Muscle of back (tissue), 3 donors: ENCODE measurements at regions not wholly inside any gene's neighbourhood (a gene's known extent, or its start where the extent isn't known, plus 50 kb on each side); places are given as distances from the start of the nearest gene placed in this dataset.

ENCODE experiments used
- DNase-seq, 3 donors: peaks; one replicate each; pipeline versions ENCODE4 v3.0.0 to v3.0.0-alpha.2; 2013

DNA sequence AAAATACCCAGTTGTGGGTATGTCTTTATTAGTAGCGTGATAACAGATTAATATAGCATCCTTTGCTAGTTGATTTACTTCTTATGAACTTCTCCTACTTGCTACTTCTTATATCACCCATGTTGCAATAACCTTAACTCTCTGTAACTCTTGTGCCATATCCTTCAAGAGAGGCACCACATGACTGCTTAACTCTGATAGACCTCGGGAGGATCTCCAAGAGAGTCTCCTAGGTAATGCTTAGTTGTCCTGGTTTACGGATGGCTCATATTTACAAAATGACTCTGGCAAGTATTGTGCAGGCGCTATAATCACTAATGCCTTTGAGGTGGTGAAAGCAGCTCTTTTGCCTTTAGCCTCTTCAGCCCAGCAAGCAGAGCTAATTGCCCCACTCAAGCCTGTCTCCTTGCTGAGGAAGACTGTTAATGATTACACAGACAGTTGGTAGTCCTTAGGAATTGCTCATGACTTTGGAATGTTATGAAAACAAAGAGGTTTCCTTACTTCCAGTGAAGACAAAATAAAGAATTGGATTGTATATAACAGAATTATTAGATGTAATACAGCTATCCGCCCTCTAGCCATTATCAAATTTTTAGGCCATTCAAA lies 1305.8 kb downstream of the PCDH7 start:
- no peak for DNase-seq

DNA sequence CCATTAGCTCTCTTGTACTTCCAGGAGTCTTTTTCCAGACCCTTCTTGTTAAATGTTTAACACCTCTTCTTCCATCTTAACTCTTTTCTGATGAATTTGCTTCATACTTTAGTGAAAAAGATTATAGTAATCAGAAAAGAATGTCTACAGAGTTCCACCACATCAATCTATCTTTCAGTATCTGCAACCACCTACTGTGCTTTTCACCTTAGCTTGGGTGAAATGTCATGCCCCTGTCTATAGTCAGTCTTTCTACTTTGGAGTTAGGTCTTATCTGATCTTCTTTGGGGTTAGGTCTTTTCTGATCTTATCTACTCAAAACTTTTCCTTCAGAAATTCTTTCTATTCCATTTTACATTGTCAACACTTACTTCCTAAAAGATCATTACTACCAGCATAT lies 1310.2 kb downstream of the PCDH7 start:
- no peak for DNase-seq

DNA sequence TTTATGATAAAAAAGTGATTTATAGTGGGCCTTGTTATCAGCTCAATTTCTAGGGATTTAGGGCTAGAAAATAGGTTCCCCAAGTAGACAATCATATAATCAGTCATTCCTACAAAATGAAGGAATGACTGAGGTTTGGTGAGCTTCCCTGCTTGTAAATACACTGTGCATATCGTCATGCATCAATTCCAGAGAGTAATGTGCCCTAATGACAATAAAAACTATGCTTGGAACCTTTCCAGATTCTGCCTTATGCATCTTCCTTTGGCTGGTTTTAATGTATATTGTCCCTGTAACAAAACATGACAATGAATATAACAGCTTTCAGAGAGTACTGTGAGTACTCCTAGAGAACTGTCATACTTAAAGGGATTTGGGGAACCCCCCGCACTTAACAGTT lies 1310.9 kb downstream of the PCDH7 start:
- DNase-seq = no peak

DNA sequence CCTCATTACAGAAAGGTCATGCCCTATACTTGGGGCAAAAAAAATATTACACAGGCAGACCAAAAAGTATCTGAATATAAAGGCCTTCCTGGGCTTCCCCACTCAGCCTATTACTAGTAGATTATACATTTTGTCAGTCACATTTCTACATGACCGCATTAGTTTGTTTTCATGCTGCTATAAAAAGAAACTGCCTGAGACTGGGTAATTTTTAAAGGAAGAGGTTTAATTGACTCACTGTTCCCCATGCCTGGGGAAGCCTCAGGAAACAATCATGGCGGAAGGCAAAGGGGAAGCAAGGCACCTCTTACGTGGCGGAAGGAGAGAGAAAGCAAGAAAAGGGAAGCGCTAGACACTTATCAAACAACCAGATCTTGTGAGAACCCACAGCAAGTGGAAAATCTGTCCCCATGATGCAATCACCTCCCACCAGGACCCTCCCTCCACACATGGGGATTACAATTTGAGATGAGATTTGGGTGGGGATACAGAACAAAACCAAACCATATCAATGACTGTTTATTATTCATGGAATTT lies 1312.0 kb downstream of the PCDH7 start:
- DNase-seq = no peak

DNA sequence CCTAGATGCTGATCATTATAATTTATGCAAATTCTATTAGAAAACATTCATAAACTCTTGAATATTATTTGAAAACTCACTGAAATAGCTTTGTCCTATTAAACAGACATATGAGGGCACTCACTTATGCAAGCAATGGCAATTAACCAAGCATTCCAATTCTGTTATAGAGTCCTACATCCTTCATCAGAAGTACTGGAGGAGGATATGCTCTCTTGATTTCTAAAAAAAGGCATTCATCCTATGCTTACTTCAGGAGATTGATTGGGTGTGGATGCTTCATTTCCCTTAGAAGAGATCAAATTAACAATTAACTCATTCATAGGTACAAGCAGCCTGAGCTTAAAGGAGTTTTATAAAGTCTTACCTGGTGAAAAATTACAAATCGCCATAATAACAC lies 1317.2 kb downstream of the PCDH7 start:
- no peak for DNase-seq

DNA sequence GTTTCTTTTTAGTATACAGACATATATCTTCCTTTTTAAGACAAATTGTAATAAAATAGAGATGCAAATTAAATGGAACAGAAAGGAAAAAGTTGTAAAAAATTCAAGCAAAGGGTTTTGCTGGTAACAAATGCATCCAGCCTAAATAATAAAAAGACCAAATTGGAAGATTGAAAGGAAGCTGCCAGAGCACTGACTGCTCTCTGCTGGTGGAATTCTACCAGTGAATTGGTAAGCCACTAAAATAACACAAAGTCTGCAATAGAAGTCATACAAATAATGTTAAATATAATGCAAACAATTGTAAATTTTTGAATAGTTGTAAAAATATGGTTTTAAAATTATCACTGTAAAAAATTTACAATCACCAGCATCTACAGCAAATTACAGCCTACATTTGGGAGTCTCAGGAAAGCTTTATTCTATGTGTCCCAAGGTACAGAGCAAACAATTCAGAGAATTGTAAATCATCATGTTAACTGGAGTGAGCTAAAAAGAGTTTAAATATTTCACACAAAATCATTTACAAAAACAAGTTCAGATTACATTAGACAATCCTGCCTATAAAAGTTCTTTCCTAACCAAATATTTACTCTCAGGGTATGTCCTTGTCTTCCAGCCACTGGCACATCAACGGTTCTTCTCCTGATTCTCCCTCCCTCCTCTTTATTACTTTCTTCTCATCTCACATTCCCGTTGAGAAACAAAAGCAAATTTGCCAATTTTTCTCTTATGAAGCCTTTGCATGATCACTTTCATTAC lies 1322.5 kb downstream of the PCDH7 start:
- DNase-seq = peak in 1 of 3 donors; percentile 5

DNA sequence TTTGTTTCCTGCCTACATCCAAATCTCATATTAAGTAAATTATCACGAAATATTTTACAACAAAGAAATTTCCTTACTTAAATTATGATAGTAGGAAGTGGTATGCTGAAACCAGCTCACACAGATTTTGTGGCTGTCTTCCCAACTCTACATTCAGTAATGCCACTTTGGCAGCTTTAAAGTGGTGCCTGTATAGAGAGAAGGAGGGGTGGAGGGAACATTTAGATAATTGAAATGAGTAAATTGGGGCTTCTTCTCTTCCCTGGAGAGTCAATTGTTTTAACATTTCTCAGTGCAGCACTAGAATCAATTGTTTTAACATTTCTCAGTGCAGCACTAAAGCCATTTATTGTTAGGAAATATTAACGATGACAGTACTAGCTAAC lies 1323.1 kb downstream of the PCDH7 start:
- DNase-seq = no peak

DNA sequence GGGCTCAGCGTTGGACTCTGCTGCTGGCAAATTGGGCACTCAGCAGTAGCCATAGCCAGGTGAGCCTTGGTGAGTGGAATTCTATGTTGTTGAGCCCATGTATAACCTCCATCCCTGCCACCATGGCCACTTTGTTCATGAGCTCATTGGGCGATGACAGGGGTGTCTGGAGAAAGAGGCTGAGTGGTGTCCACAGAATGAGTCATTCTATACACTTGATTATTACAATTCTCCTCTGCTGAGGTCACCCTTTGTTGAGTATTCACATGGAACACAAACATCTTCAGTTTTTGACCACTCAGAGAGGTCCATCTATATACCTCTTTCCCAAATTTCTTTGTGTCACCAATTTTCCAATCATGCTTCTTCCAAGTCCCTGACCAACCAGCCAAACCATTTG lies 1341.7 kb downstream of the PCDH7 start:
- DNase-seq = no peak

DNA sequence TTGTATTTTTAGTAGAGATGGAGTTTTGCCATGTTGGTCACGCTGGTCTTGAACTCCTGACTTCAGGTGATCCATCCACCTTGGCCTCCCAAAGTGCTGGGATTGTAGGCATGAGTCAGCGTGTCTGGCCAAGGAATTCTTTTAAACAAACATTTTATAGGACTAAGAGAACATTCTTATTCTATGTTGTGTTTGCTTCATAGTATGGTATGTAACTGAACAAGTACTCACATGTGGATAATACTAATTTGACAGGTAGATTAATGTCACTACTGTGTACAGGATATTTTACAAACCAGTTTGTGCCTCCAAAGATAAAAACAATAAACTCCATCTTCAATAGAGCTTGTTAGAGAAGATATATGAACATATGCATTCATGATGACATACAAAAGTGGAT lies 1353.4 kb downstream of the PCDH7 start:
- no peak for DNase-seq

DNA sequence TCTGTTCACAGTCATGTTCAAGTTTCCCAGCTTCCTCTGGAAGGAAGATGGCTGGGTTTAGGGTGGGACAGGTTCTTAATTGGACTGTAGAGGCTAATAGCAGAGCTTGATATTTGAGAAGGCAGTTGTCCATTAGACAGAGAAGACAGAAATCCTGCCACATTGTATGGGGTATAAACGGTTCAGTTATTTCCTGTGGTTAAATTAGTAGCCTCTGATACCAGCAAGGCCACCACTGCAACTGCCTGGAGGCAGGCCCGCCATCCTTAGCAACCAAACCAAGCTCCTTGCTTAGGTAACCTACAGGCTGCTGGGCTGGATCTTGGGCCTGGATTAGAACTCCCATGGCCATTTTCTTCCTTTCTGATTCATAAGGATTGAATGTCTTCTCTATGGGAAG lies 1367.0 kb downstream of the PCDH7 start:
- DNase-seq = no peak

DNA sequence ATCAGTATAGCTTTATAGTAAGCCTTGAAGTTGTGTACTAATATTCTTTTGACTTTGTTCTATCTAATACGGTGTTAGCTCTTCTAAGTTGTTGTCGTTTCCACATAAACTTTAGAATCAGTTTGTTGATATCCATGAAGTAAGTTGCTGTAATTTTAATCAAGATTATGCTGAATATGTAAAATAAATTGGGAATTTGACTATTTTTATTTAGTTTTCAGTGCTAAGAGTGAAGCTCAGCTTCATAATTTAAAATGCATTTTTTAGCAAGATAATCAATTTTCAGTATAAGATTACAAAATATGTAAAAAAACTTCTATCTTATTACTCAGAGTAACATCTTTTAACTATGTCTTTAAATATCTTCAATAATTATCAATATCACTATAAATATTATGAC lies 1374.8 kb downstream of the PCDH7 start:
- DNase-seq = no peak

DNA sequence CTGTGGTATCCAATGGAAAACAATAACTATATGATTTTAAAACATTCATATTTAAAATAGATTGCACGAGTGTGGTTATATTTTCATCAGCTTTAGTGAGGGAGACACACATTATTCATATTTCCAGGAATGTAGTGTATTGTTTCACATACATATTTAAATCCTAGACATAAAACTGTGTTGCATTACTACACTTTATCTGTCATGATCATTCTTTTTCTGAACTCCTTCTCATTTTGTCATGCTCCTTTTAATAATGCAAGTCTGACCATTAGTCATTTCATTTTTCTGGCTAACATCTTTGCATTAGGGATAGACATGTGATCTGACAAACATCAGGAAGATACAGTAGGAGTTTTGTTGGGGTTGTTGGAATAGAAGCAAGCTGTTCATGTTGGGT lies 1382.7 kb downstream of the PCDH7 start:
- DNase-seq = peak in 1 of 3 donors; percentile 6

DNA sequence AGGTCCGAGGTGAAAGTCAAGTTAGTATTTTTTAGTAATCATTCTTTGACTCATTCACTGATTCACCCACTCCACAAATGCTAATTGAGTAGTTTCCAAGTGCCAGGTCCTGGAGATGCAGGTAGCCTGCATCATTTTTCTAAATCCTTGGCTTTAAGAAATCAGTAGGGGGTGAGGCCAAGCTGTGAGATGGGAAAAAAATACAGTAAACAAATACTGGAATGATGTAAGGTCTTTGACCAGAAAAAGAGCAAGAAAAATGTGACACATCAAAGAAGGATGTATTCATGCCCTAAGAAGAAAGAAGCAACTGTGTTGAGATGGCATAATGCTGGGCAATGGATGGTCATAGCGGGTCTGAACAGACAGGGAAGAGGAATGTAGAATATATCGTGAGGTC lies 1386.6 kb downstream of the PCDH7 start:
- DNase-seq = no peak

DNA sequence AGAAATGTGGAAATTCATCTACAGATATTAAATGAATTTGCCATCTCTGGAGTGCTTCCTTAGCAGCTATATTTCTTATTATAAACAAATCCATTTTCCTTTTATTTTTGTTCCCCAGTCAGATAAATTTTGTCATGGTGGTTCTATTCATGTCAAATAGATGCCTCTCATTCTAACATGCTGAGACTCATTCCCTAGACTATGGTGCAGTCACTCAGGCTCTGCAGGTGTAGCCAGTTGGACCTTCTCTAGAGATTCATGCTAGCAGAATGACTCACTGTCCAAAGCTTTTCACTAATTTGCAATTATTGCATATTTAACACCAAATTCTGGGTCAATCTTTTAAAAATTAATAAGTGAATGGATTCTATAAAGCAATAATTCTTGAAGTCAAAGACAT lies 1392.7 kb downstream of the PCDH7 start:
- DNase-seq = no peak

DNA sequence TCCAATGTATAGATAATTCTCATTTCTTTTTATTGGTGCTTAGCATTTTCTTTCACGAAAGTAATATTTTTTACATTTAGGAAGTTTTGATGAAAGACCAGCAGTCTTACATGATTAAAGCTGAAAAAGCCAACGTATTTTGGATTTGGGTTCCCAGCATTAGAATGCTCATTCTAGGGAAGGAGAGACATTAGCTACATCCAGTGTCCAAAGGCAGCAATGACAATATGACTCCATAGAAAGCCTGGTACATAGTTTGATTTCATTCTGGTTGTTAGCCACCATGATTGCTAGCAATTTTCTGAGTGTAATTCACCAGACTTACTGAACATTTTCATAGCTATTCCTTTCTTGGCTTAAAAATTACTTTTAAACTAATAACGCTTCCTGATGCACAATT lies 1397.5 kb downstream of the PCDH7 start:
- peak in 1 of 3 donors; percentile 4 for DNase-seq

DNA sequence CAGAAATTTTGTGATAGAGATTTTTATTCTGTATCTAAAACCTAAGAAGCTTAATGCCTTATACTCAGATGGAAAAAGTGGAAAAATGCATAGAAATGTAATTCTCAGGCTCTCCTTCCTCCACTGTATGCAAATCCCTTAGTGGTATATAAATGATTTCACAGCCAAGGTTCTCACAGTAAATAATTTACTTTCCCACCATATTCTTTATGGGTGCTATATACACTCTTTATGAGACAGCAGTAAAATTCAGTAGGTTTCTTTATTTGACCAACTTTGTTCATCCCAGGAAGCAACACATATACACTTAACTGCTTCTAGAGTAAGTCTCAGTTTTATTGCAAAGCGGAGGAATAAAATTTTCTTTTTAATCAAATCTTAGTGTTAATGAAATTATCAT lies 1399.7 kb downstream of the PCDH7 start:
- no peak for DNase-seq

DNA sequence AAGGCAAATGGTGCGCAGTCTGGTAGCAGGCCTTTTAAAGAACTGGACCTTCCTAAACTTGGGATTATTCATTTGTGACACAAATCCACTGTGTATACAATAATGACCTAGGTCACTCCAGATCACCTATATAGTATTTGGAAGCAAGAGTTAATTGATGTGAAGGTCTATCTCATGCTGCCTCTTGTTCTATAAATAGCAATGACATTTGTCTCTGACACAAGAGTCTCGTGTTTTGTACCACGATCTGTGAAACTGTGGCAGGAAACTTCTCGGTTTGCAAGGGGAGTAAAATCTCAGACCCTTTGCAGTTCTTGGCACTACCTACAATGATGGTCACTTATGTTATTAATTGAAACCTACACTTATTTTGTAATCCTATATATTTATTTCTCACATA lies 1408.4 kb downstream of the PCDH7 start:
- DNase-seq = no peak

DNA sequence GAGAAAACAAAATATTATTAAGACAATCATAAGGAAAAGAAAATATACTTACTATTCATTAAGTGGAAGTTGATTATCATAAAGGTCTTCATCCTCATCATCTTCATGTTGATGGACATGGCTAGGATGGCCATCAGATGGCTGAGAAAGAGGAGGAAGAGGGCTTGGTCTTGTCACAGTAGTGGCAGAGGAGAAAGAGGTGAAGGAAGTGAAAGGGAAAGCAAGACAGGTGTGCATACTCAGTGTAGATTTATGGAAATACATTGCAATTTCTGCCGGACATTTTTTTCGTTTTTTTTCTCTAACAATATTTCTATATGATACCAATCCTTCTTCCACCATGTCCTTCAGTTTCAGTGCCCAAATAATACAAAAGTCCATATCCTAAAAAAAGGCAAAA lies 1409.8 kb downstream of the PCDH7 start:
- DNase-seq = no peak

DNA sequence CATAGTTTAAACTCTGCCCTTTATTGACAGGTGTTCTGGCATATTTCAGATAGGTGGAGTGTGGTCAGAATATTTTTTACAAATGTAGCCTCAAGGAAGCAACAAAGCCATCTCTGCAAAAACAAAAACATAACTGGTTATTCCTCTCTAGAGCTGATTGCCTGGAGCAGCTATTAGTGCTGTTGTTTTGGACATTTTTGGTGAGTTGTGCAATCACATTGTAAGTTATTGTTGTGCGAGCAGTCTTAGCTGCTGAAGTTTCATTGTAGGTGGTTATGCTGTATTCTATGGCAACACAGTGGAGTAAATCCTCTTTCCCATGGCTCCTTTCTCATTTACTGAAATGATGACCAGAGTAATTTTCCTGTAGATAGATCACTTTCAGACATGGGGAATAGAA lies 1413.0 kb downstream of the PCDH7 start:
- DNase-seq = no peak

DNA sequence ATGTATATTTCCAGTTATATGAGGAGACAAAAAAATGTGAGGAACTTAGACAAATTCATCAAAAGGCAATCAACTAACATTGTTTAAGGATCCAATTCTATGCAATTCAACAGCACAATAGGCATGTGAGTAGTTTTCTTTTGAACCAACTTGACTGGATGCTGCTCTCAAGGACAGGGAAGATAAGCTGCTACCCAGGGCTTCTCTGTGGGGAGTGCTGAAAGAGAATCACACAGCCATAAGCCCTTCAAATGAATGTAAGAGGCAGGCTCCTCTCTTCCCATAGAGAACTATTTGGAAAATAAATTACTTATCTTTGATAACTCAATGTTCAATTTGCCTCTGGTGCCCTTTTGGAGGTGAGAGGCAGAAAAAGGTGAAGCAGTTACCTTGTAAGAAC lies 1413.6 kb downstream of the PCDH7 start:
- DNase-seq = no peak

DNA sequence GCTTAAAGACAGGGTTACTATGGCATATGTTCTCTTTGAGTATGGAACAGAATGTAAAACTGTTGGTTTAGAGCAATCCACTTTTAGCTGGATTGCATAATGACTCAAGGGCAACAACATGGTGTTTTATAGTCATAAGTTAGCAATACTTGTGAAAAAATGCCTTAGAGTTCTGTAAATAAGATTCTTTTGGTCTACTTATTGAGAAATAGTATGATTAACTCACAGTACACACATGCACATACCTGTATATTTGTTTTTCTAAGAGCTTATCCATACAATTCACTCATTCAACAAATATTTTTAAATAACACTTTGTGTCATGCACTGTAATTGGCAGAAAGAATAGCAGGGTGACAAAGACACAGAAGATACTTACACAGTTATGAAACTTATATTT lies 1415.5 kb downstream of the PCDH7 start:
- no peak for DNase-seq

DNA sequence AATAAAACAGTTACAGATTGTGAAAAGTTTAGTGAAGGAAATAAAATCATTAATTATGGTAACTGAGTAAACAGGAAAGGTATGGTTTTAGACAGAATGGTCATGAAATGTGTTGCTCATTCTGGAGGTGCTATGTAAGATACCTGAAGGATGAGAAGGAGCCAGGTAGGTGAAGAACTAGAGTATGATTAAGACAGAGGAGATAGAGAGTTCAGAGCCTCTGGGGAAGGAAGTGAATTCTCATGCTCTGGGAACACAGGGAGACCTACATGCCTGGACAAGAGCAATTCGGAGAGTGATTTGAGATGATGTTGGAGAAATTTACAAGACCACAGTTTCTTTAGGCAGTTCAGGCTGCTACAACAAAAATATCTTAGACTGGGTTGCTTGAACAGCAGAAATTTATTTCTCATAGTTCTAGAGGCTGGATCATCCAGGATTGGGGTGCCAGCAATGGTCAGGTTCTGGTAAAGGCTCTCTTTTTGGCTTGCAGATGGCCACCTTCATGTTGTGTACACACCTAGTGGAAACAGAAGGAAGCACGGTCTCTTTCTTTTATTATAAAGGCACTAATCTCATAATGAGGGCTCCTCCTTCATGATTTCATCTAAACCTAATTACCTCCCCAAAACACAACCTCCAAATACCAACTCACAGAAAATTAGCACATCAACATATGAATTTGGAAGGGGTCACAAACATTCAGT lies 1416.1 kb downstream of the PCDH7 start:
- DNase-seq = no peak

DNA sequence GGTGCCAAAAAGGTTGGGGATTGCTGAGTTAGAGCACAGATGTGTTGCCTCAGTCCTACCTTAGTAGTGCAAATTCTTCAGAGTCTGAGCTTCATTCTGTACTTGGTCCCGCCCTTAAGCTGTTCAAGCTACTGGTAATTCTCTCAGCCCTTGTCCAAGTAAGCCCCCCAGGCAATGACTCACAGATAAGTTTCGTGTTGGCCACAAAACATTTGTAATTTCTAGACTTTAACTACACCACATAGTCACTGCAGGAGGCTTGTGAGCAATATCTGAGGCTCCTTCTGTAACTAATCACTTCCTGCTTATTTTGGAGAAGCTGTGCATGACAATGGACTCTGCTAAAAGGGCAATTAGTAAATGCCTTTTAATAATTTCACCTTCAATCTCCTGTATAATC lies 1420.5 kb downstream of the PCDH7 start:
- DNase-seq = peak in 1 of 3 donors; percentile 68
